K562 (cell line): ENCODE measurements at regions not wholly inside any gene's neighbourhood (a gene's known extent, or its start where the extent isn't known, plus 50 kb on each side); places are given as distances from the start of the nearest gene placed in this dataset.

ENCODE experiments used
- CBX3 ChIP-seq, 2 experiments: IDR thresholded peaks; 1 replicate in 1 of 2; 2 replicates in 1 of 2; pipeline ENCODE4 v1.6.1; 2012; ENCODE audit warnings: inconsistent platforms in 2 of 2, low read length in 2 of 2, borderline replicate concordance in 1 of 2, control low read depth in 1 of 2
- EP300 ChIP-seq: IDR thresholded peaks from 2 replicates; pipeline ENCODE4 v1.6.1; 2012; ENCODE audit warnings: low read length, improper control_type of control experiment
- NEUROD1 ChIP-seq: fragments of 150-350 bp; IDR thresholded peaks from 2 replicates; pipeline ENCODE4 v1.6.1; 2014; ENCODE audit warnings: borderline replicate concordance, low read length, low read depth; ENCODE audit not compliant: partially characterized antibody
- RBM14 ChIP-seq: fragments of 200-400 bp; formaldehyde crosslinking; IDR thresholded peaks from 2 replicates; pipeline ENCODE4 v1.6.1; 2018; ENCODE audit warnings: low read depth, mild to moderate bottlenecking, low read length, moderate library complexity, borderline replicate concordance; ENCODE audit not compliant: insufficient read depth
- SOX6 ChIP-seq: fragments of 450-650 bp; IDR thresholded peaks from 2 replicates; pipeline ENCODE4 v1.6.1; 2014; ENCODE audit warnings: mild to moderate bottlenecking
- SP1 ChIP-seq: sonication (generic); formaldehyde crosslinking; IDR thresholded peaks from 2 replicates; pipeline ENCODE4 v1.8.1; 2022; ENCODE audit warnings: mild to moderate bottlenecking, missing genetic modification reagents
- SP2 ChIP-seq: IDR thresholded peaks from 2 replicates; pipeline ENCODE4 v1.6.1; 2011; ENCODE audit warnings: mild to moderate bottlenecking, low read depth, low read length, moderate library complexity; ENCODE audit not compliant: poor library complexity, severe bottlenecking; ENCODE audit errors: extremely low read depth
- SREBF1 ChIP-seq: fragments of 150-350 bp; IDR thresholded peaks from 2 replicates; pipeline ENCODE4 v1.6.1; 2014; ENCODE audit warnings: antibody characterized with exemption, low read depth, low read length, borderline replicate concordance
- YY1 ChIP-seq, 3 experiments: IDR thresholded peaks; 2 replicates each; pipeline ENCODE4 v1.6.1; 2011; ENCODE audit warnings: low read length in 2 of 3, mild to moderate bottlenecking in 2 of 3, moderate library complexity in 2 of 3, borderline replicate concordance in 1 of 3, control low read depth in 1 of 3, low read depth in 1 of 3; ENCODE audit not compliant: insufficient read depth in 3 of 3, insufficient replicate concordance in 2 of 3, control insufficient read depth in 1 of 3, insufficient read length in 1 of 3; ENCODE audit errors: extremely low read depth in 1 of 3
- ZNF124 ChIP-seq: sonication (generic); formaldehyde crosslinking; IDR thresholded peaks from 2 replicates; pipeline ENCODE4 v1.8.1; 2022; ENCODE audit warnings: missing genetic modification reagents
- ZNF224 ChIP-seq: sonication (generic); formaldehyde crosslinking; IDR thresholded peaks from 2 replicates; pipeline ENCODE4 v1.8.0; 2022; ENCODE audit warnings: mild to moderate bottlenecking, missing genetic modification reagents
- ZNF57 ChIP-seq: fragments of 450-650 bp; formaldehyde crosslinking; IDR thresholded peaks from 2 replicates; pipeline ENCODE4 v1.4.0; 2020; ENCODE audit warnings: mild to moderate bottlenecking, moderate library complexity
- TF ChIP-seq, protein P1 (sequence below): fragments of 450-650 bp; IDR thresholded peaks from 2 replicates; pipeline ENCODE4 v1.6.1; 2016
- TF ChIP-seq, protein P2 (sequence below): sonication (generic); formaldehyde crosslinking; IDR thresholded peaks from 2 replicates; pipeline ENCODE4 v1.8.1; 2023; ENCODE audit warnings: mild to moderate bottlenecking, missing genetic modification reagents
- TF ChIP-seq, protein P3 (sequence below): fragments of 200-400 bp; formaldehyde crosslinking; IDR thresholded peaks from 2 replicates; pipeline ENCODE4 v1.6.1; 2017; ENCODE audit warnings: mild to moderate bottlenecking, low read depth, low read length, moderate library complexity
- TF ChIP-seq, protein P4 (sequence below): fragments of 450-650 bp; IDR thresholded peaks from 2 replicates; pipeline ENCODE4 v1.6.1; 2017; ENCODE audit warnings: antibody characterized with exemption, mild to moderate bottlenecking
- TF ChIP-seq, protein P5 (sequence below), 3 experiments: fragments of 200-800 bp in 1 of 3; sonication (Bioruptor generic) in 1 of 3; sonication (generic) in 1 of 3; formaldehyde crosslinking in 1 of 3; IDR thresholded peaks; 2 replicates each; pipeline versions ENCODE4 v1.6.1 to v1.8.0; 2016 to 2022; ENCODE audit warnings: mild to moderate bottlenecking in 2 of 3, missing compliant biosample characterization in 2 of 3, missing genetic modification characterization in 2 of 3, missing genetic modification reagents in 1 of 3

DNA sequence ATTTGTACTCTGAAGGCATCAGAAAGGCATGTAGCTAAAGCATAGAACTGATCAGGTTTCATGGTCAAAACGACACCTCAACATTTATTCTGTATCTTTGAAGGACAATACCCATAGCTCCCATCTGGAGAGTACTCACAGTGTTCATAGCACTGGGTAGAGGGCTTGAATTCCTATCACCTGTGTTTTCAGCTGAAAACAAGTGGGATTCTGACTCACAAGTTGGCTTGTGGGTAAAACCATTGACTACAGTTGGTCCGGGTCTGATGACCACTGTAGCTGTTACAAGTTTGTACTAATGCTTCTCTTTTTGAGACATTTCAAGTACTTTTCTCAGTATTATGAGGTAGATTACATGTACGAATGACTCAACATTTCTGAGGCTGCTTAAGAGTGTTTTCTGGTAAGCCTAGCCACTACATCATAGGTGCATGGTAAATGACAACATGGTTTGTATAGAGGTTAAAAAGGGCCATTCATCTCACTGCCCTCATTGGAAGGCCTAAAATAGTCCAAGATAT, 68.6 kb upstream of the PELI1 start (continued):
- TF ChIP-seq ZNF224 (CRISPR knock-in tag) (no peak), SOX6 (no peak), EP300 (no peak), SP2 (no peak), YY1 (IDR thresholded peaks at IDR 0.05; ENCODE audit: borderline replicate concordance in 1 of 3, control insufficient read depth in 1 of 3, extremely low read depth in 1 of 3, insufficient read depth in 3 of 3, insufficient read length in 1 of 3, insufficient replicate concordance in 2 of 3, low read depth in 1 of 3, low read length in 2 of 3) (no peak), ZNF57 (CRISPR knock-in tag) (no peak), ZNF124 (no peak), CBX3 (IDR thresholded peaks at IDR 0.05; ENCODE audit: borderline replicate concordance in 1 of 2, low read length in 2 of 2) (no peak), SP1 (CRISPR knock-in tag) (peak; percentile 26; the same call in 1 of the 2 replicates), NEUROD1 (no peak), RBM14 (no peak), SREBF1 (no peak)
- TF ChIP-seq, protein P1, sequence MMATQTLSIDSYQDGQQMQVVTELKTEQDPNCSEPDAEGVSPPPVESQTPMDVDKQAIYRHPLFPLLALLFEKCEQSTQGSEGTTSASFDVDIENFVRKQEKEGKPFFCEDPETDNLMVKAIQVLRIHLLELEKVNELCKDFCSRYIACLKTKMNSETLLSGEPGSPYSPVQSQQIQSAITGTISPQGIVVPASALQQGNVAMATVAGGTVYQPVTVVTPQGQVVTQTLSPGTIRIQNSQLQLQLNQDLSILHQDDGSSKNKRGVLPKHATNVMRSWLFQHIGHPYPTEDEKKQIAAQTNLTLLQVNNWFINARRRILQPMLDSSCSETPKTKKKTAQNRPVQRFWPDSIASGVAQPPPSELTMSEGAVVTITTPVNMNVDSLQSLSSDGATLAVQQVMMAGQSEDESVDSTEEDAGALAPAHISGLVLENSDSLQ = no peak
- TF ChIP-seq, protein P2, sequence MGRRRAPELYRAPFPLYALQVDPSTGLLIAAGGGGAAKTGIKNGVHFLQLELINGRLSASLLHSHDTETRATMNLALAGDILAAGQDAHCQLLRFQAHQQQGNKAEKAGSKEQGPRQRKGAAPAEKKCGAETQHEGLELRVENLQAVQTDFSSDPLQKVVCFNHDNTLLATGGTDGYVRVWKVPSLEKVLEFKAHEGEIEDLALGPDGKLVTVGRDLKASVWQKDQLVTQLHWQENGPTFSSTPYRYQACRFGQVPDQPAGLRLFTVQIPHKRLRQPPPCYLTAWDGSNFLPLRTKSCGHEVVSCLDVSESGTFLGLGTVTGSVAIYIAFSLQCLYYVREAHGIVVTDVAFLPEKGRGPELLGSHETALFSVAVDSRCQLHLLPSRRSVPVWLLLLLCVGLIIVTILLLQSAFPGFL = no peak
- TF ChIP-seq, protein P3, sequence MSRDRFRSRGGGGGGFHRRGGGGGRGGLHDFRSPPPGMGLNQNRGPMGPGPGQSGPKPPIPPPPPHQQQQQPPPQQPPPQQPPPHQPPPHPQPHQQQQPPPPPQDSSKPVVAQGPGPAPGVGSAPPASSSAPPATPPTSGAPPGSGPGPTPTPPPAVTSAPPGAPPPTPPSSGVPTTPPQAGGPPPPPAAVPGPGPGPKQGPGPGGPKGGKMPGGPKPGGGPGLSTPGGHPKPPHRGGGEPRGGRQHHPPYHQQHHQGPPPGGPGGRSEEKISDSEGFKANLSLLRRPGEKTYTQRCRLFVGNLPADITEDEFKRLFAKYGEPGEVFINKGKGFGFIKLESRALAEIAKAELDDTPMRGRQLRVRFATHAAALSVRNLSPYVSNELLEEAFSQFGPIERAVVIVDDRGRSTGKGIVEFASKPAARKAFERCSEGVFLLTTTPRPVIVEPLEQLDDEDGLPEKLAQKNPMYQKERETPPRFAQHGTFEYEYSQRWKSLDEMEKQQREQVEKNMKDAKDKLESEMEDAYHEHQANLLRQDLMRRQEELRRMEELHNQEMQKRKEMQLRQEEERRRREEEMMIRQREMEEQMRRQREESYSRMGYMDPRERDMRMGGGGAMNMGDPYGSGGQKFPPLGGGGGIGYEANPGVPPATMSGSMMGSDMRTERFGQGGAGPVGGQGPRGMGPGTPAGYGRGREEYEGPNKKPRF = no peak
- TF ChIP-seq, protein P4, sequence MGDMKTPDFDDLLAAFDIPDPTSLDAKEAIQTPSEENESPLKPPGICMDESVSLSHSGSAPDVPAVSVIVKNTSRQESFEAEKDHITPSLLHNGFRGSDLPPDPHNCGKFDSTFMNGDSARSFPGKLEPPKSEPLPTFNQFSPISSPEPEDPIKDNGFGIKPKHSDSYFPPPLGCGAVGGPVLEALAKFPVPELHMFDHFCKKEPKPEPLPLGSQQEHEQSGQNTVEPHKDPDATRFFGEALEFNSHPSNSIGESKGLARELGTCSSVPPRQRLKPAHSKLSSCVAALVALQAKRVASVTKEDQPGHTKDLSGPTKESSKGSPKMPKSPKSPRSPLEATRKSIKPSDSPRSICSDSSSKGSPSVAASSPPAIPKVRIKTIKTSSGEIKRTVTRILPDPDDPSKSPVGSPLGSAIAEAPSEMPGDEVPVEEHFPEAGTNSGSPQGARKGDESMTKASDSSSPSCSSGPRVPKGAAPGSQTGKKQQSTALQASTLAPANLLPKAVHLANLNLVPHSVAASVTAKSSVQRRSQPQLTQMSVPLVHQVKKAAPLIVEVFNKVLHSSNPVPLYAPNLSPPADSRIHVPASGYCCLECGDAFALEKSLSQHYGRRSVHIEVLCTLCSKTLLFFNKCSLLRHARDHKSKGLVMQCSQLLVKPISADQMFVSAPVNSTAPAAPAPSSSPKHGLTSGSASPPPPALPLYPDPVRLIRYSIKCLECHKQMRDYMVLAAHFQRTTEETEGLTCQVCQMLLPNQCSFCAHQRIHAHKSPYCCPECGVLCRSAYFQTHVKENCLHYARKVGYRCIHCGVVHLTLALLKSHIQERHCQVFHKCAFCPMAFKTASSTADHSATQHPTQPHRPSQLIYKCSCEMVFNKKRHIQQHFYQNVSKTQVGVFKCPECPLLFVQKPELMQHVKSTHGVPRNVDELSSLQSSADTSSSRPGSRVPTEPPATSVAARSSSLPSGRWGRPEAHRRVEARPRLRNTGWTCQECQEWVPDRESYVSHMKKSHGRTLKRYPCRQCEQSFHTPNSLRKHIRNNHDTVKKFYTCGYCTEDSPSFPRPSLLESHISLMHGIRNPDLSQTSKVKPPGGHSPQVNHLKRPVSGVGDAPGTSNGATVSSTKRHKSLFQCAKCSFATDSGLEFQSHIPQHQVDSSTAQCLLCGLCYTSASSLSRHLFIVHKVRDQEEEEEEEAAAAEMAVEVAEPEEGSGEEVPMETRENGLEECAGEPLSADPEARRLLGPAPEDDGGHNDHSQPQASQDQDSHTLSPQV = peak; percentile 76; the same call in 1 of the 2 replicates
- TF ChIP-seq, protein P5, sequence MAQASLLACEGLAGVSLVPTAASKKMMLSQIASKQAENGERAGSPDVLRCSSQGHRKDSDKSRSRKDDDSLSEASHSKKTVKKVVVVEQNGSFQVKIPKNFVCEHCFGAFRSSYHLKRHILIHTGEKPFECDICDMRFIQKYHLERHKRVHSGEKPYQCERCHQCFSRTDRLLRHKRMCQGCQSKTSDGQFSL (CRISPR knock-in tag; IDR thresholded peaks at IDR 0.05) = no peak
- TF ChIP-seq, protein P5 (tag; IDR thresholded peaks at IDR 0.05) = no peak
